H1 (cell line): ENCODE measurements at regions not wholly inside any gene's neighbourhood (a gene's known extent, or its start where the extent isn't known, plus 50 kb on each side); places are given as distances from the start of the nearest gene placed in this dataset.

ENCODE experiments used
- CTCF ChIA-PET: fragments of 300-600 bp; sonication (Branson Sonifier 250); formaldehyde crosslinking; loops from one replicate; lab custom pipeline; 2021; ENCODE audit not compliant: partially characterized antibody; lab: Charles Lee
- POLR2A ChIA-PET: fragments of 300-600 bp; sonication (Branson Sonifier 250); formaldehyde crosslinking; loops from one replicate; lab custom pipeline; 2021; ENCODE audit warnings: inconsistent platforms; ENCODE audit not compliant: partially characterized antibody; lab: Charles Lee
- DNase-seq, 2 experiments: peaks; one replicate each; pipeline versions ENCODE4 v3.0.0 to v3.0.0-alpha.2; 2010 to 2022; ENCODE audit warnings: low spot score in 2 of 2, low read depth in 1 of 2, mixed read lengths in 1 of 2
- FAIRE-seq: peaks from 2 replicates; lab custom pipeline; 2011; peaks lifted over from hg19 to GRCh38; lab: Jason Lieb, UNC
- H2AFZ ChIP-seq: 2 replicates; pipeline ENCODE4 v1.8.1; 2012; ENCODE audit warnings: low read length, inconsistent platforms
- H2AK5ac ChIP-seq: 2 replicates; pipeline ENCODE4 v1.6.1; 2013; ENCODE audit warnings: low read depth, low read length
- H2BK120ac ChIP-seq: replicated peaks from 2 replicates; pipeline ENCODE3; 2013; ENCODE audit warnings: low read depth, low read length, inconsistent platforms
- H2BK12ac ChIP-seq: 2 replicates; pipeline ENCODE4 v1.6.1; 2013; ENCODE audit warnings: low read depth, low read length
- H2BK15ac ChIP-seq: 2 replicates; pipeline ENCODE4 v1.6.1; 2013; ENCODE audit warnings: low read length
- H2BK20ac ChIP-seq: 2 replicates; pipeline ENCODE4 v1.6.1; 2013; ENCODE audit warnings: low read length
- H2BK5ac ChIP-seq: 2 replicates; pipeline ENCODE4 v1.6.1; 2013; ENCODE audit warnings: low read depth, low read length
- H3K14ac ChIP-seq: 2 replicates; pipeline ENCODE4 v1.6.1; 2013; ENCODE audit warnings: inconsistent platforms; ENCODE audit not compliant: insufficient read length
- H3K18ac ChIP-seq: 2 replicates; pipeline ENCODE4 v1.6.1; 2013; ENCODE audit warnings: low read length; ENCODE audit errors: extremely low read depth
- H3K23ac ChIP-seq: 2 replicates; pipeline ENCODE4 v1.6.1; 2013; ENCODE audit warnings: inconsistent platforms; ENCODE audit not compliant: insufficient read length
- H3K23me2 ChIP-seq: 2 replicates; pipeline ENCODE4 v1.6.1; 2013; ENCODE audit warnings: low read depth, low read length
- H3K27ac ChIP-seq: 2 replicates; pipeline ENCODE4 v1.6.1; 2011; ENCODE audit warnings: low read depth, low read length, inconsistent platforms
- H3K27me3 ChIP-seq, 4 experiments: replicated peaks in 1 of 4; 1 replicate in 1 of 4; 2 replicates in 3 of 4; pipeline versions ENCODE4 v1.6.1 to v1.8.1; 2011 to 2013; ENCODE audit warnings: low read length in 3 of 4, mild to moderate bottlenecking in 3 of 4, inconsistent platforms in 2 of 4, mixed read lengths in 2 of 4, moderate library complexity in 1 of 4; ENCODE audit not compliant: control insufficient read depth in 3 of 4, insufficient read depth in 3 of 4; ENCODE audit errors: extremely low read depth in 1 of 4
- H3K36me3 ChIP-seq, 4 experiments: 2 replicates each; pipeline versions ENCODE4 v1.6.1 to v1.8.1; 2011 to 2013; ENCODE audit warnings: mild to moderate bottlenecking in 4 of 4, low read length in 3 of 4, moderate library complexity in 2 of 4, control low read depth in 1 of 4, inconsistent platforms in 1 of 4; ENCODE audit not compliant: insufficient read depth in 4 of 4, control insufficient read depth in 2 of 4
- H3K4ac ChIP-seq: replicated peaks from 2 replicates; pipeline ENCODE3; 2013; ENCODE audit warnings: low read length, low read depth, mixed read lengths, inconsistent platforms; ENCODE audit not compliant: insufficient read length
- H3K4me1 ChIP-seq, 4 experiments: replicated peaks in 1 of 4; 1 replicate in 1 of 4; 2 replicates in 3 of 4; pipeline versions ENCODE4 v1.6.1 to v1.8.1; 2011 to 2013; ENCODE audit warnings: low read length in 3 of 4, inconsistent platforms in 2 of 4, mixed read lengths in 1 of 4; ENCODE audit not compliant: insufficient read depth in 4 of 4, control insufficient read depth in 3 of 4
- H3K4me2 ChIP-seq, 2 experiments: 2 replicates each; pipeline versions ENCODE4 v1.6.1 to v1.8.1; 2011 to 2013; ENCODE audit warnings: low read depth in 2 of 2, low read length in 2 of 2, control low read depth in 1 of 2, inconsistent platforms in 1 of 2, mild to moderate bottlenecking in 1 of 2; ENCODE audit not compliant: insufficient read depth in 1 of 2
- H3K4me3 ChIP-seq, 4 experiments: fragments of 200-600, 300-600 bp in 1 of 4; sonication (generic), shearing (Covaris generic), sonication (Bioruptor Twin) in 1 of 4; 2 replicates each; pipeline versions ENCODE4 v1.5.1 to v1.8.1; 2011 to 2016; ENCODE audit warnings: low read length in 4 of 4, low read depth in 3 of 4, control low read depth in 2 of 4, inconsistent platforms in 2 of 4, mild to moderate bottlenecking in 2 of 4, mixed read lengths in 1 of 4, moderate library complexity in 1 of 4; ENCODE audit not compliant: insufficient read depth in 2 of 4; ENCODE audit errors: extremely low read depth in 1 of 4
- H3K56ac ChIP-seq: replicated peaks from 2 replicates; pipeline ENCODE3; 2013; ENCODE audit warnings: low read depth, mild to moderate bottlenecking, mixed read lengths, low read length, inconsistent platforms; ENCODE audit not compliant: insufficient read length
- H3K79me1 ChIP-seq: 2 replicates; pipeline ENCODE4 v1.6.1; 2013; ENCODE audit warnings: low read depth, low read length, control low read depth
- H3K79me2 ChIP-seq, 2 experiments: 2 replicates each; pipeline versions ENCODE4 v1.6.1 to v1.8.1; 2012 to 2013; ENCODE audit warnings: low read length in 2 of 2, mild to moderate bottlenecking in 2 of 2, inconsistent platforms in 1 of 2; ENCODE audit not compliant: insufficient read depth in 2 of 2, control insufficient read depth in 1 of 2
- H3K9ac ChIP-seq, 4 experiments: replicated peaks in 1 of 4; 1 replicate in 1 of 4; 2 replicates in 3 of 4; pipeline versions ENCODE4 v1.6.1 to v1.8.1; 2011 to 2013; ENCODE audit warnings: low read depth in 3 of 4, low read length in 3 of 4, control low read depth in 2 of 4, mild to moderate bottlenecking in 2 of 4, moderate library complexity in 2 of 4, inconsistent platforms in 1 of 4; ENCODE audit errors: extremely low read depth in 1 of 4
- H3K9me3 ChIP-seq, 2 experiments: 2 replicates each; pipeline versions ENCODE4 v1.6.1 to v1.8.1; 2012 to 2013; ENCODE audit warnings: mild to moderate bottlenecking in 2 of 2, moderate library complexity in 2 of 2, control low read depth in 1 of 2, inconsistent platforms in 1 of 2, low read depth in 1 of 2, low read length in 1 of 2, mixed read lengths in 1 of 2; ENCODE audit not compliant: insufficient read depth in 2 of 2
- H4K20me1 ChIP-seq, 2 experiments: replicated peaks in 1 of 2; 2 replicates each; pipeline versions ENCODE3 to v1.8.1; 2011 to 2013; ENCODE audit warnings: inconsistent platforms in 2 of 2, low read length in 2 of 2, mild to moderate bottlenecking in 1 of 2; ENCODE audit not compliant: insufficient read depth in 2 of 2, control insufficient read depth in 1 of 2
- H4K5ac ChIP-seq: 2 replicates; pipeline ENCODE4 v1.6.1; 2013; ENCODE audit warnings: low read length, low read depth, mixed read lengths, inconsistent platforms; ENCODE audit not compliant: insufficient read length
- H4K8ac ChIP-seq: 2 replicates; pipeline ENCODE4 v1.8.0; 2013; ENCODE audit warnings: mild to moderate bottlenecking, moderate library complexity, low read length, inconsistent platforms; ENCODE audit not compliant: insufficient read depth; ENCODE audit errors: extremely low read depth
- H4K91ac ChIP-seq: replicated peaks from 2 replicates; pipeline ENCODE3; 2013; ENCODE audit warnings: low read length, mixed read lengths, inconsistent platforms; ENCODE audit not compliant: insufficient read length
- CREB1 ChIP-seq: IDR thresholded peaks from 2 replicates; pipeline ENCODE4 v1.6.1; 2012; ENCODE audit warnings: inconsistent platforms
- EZH2 ChIP-seq: fragments of 200-600 bp; sonication (generic); IDR thresholded peaks from 2 replicates; pipeline ENCODE4 v1.7.1; 2012; ENCODE audit warnings: low read depth, mild to moderate bottlenecking, moderate library complexity, low read length, inconsistent platforms; ENCODE audit not compliant: severe bottlenecking
- KDM4A ChIP-seq: IDR thresholded peaks from one replicate; pipeline ENCODE4 v1.7.1; 2012; ENCODE audit warnings: low read depth, mild to moderate bottlenecking, moderate library complexity, low read length, inconsistent platforms; ENCODE audit not compliant: severe bottlenecking
- NANOG ChIP-seq: IDR thresholded peaks from 2 replicates; pipeline ENCODE4 v1.6.1; 2011; ENCODE audit warnings: low read length, low read depth, mild to moderate bottlenecking, inconsistent platforms; ENCODE audit not compliant: insufficient read depth, poor library complexity, severe bottlenecking
- NRF1 ChIP-seq: IDR thresholded peaks from 2 replicates; pipeline ENCODE4 v1.6.1; 2011; ENCODE audit warnings: mild to moderate bottlenecking, low read depth, low read length, improper control_type of control experiment
- POLR2A ChIP-seq, 2 experiments: IDR thresholded peaks; 1 replicate in 1 of 2; 2 replicates in 1 of 2; pipeline ENCODE4 v1.6.1; 2011; ENCODE audit warnings: low read depth in 2 of 2, low read length in 2 of 2, mild to moderate bottlenecking in 2 of 2; ENCODE audit errors: control extremely low read depth in 1 of 2
- POLR2AphosphoS5 ChIP-seq: IDR thresholded peaks from 2 replicates; pipeline ENCODE4 v1.6.1; 2011; ENCODE audit warnings: low read depth, low read length
- SIN3A ChIP-seq, 2 experiments: IDR thresholded peaks in 1 of 2; conservative IDR thresholded peaks in 1 of 2; 2 replicates each; pipeline ENCODE4 v1.6.1; 2011 to 2012; ENCODE audit warnings: low read length in 2 of 2, improper control_type of control experiment in 1 of 2, low read depth in 1 of 2, mild to moderate bottlenecking in 1 of 2
- YY1 ChIP-seq: IDR thresholded peaks from 2 replicates; pipeline ENCODE4 v1.6.1; 2011; ENCODE audit warnings: low read depth, mild to moderate bottlenecking, low read length
- WGBS, 2 experiments: shearing (Covaris generic) in 1 of 2; methylation state at CpG; one replicate each; pipeline versions ENCODE4 v1.1.6 to v1.1.7; 2013 to 2015; ENCODE audit warnings: low lambda C conversion rate in 2 of 2, mixed read lengths in 2 of 2, inconsistent platforms in 1 of 2, low coverage in 1 of 2, missing lambda C conversion rate in 1 of 2; ENCODE audit not compliant: insufficient replicate concordance in 2 of 2, insufficient coverage in 1 of 2, insufficient read length in 1 of 2; ENCODE audit errors: extremely low coverage in 1 of 2, missing lambda C conversion rate in 1 of 2; 5-methylcytosine and 5-hydroxymethylcytosine counted together

DNA sequence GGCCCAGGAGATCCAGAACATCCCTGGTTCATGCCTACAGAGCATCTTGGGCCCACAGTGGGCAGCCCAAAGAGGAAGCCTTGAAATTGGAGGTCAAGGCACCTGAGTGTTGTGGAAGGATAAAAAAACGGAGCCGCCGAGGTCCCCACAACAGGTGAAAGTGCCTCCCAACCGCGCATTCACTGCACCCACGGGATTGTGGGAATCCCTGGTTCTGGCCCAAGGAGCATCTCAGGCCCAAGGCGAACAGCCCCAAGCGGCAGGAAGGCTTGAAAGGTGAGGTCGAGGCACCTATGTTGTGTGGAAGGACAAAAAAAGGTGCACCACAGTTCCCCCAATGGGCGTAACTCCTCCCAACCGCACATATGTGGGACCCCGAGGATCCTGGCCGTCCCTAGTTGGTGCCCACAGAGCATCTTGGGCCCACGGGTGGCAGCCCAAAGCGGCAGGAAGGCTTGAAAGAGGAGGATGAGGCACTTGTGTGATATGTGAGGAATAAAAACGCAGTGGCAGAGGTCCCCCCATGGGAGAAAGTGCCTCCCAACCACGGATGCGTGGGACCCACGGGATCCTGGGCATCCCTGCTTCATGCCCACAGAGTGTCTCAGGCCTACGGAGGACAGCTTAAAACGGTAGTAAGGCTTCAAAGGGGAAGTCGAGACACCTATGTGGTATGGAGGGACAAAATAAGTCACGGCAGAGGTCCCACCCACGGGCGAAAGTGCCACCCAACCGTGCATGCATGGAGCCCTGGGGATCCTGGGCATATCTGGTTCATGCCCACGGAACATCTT is 583.9 kb downstream of the ALG10 start:
- no peak overlapping the region for H3K14ac ChIP-seq
- no peak overlapping the region for H4K91ac ChIP-seq
- no peak overlapping the region for H3K9ac ChIP-seq
- WGBS, 2 experiments, result 82% methylated on average over 27 of the region's 27 CpGs; no CpG with 5 or more reads in 1 of the 2 experiments
- ChIA-PET POLR2A (no interaction called here), CTCF (no interaction called here)
- no peak for FAIRE-seq
- no peak overlapping the region for H2BK20ac ChIP-seq
- no peaks in the 10 kb centered on the region for H3K4me1 ChIP-seq
- DNase-seq, result no peak
- H3K4me2 ChIP-seq, result no peak overlapping the region
- no peak overlapping the region for H2AK5ac ChIP-seq
- H3K9me3 ChIP-seq, result peaks cover 59 to 69% of the 10 kb centered on the region in 2 experiments; a peak in 3 of 4 replicates
- H2AFZ ChIP-seq, result no peak overlapping the region
- no peak overlapping the region for H3K18ac ChIP-seq
- H2BK120ac ChIP-seq, result no peak overlapping the region
- H3K4me3 ChIP-seq, result no peak overlapping the region
- H2BK15ac ChIP-seq, result no peak overlapping the region
- no peaks in the 10 kb centered on the region for H3K36me3 ChIP-seq
- H3K23ac ChIP-seq, result no peak overlapping the region
- no peak overlapping the region for H4K5ac ChIP-seq
- H3K56ac ChIP-seq, result no peak overlapping the region
- no peak for TF ChIP-seq SIN3A (conservative IDR thresholded peaks at IDR 0.05 in 1 of 2, IDR thresholded peaks at IDR 0.05 in 1 of 2; ENCODE audit: low read depth in 1 of 2, low read length in 2 of 2)
- no peak for TF ChIP-seq POLR2AphosphoS5
- TF ChIP-seq NANOG, result no peak
- TF ChIP-seq EZH2, result no peak
- TF ChIP-seq YY1, result no peak
- no peak for TF ChIP-seq CREB1
- TF ChIP-seq KDM4A, result no peak
- no peak for TF ChIP-seq NRF1
- no peak for TF ChIP-seq POLR2A (IDR thresholded peaks at IDR 0.05; ENCODE audit: control extremely low read depth in 1 of 2, low read depth in 2 of 2, low read length in 2 of 2)
- TF ChIP-seq, all 59 proteins: peak for 0
- Histone ChIP-seq H3K4ac (no peak overlapping the region), H3K23me2 (no peaks in the 10 kb centered on the region; the same call in 1 of the 2 replicates), H3K79me1 (no peaks in the 10 kb centered on the region), H4K20me1 (no peaks in the 10 kb centered on the region), H2BK5ac (no peak overlapping the region), H4K8ac (no peak overlapping the region), H3K79me2 (no peaks in the 10 kb centered on the region), H3K27me3 (no peaks in the 10 kb centered on the region), H3K27ac (no peak overlapping the region), H2BK12ac (no peak overlapping the region)
